ENCODE measurements at regions not wholly inside any gene's neighbourhood (a gene's known extent, or its start where the extent isn't known, plus 50 kb on each side); places are given as distances from the start of the nearest gene placed in this dataset.

- TF ChIP-seq CTCF (IDR thresholded peaks at IDR 0.05): no peak
- no peak for TF ChIP-seq POLR2A (IDR thresholded peaks at IDR 0.05)
Observed at GRCh38 chr3:86378829-86379228, 612.1 kb downstream of the VGLL3 start.

Measured in lower leg skin (tissue), 3 donors.